Fibroblast of mammary gland (primary cell): ENCODE measurements at regions not wholly inside any gene's neighbourhood (a gene's known extent, or its start where the extent isn't known, plus 50 kb on each side); places are given as distances from the start of the nearest gene placed in this dataset.
"Not testable (repeated sequence)": the region's sequence is repeated elsewhere in the genome, so short reads cannot be mapped to it uniquely, and the experiment has no call there.

Experiments used
- DNase-seq: peaks from one replicate; pipeline ENCODE4 v3.0.0-alpha.2; 2010; ENCODE audit warnings: low read depth
- H3K4me3 ChIP-seq: 2 replicates; pipeline ENCODE4 v1.5.1; 2011; ENCODE audit warnings: low read depth, mild to moderate bottlenecking, low read length, moderate library complexity; ENCODE audit not compliant: control insufficient read depth
- CTCF ChIP-seq: conservative IDR thresholded peaks from 2 replicates; pipeline ENCODE4 v1.5.1; 2011; ENCODE audit warnings: low read depth, low read length, inconsistent platforms; ENCODE audit not compliant: control insufficient read depth, insufficient read depth

- no peak overlapping the region for H3K4me3 ChIP-seq
- no peak for TF ChIP-seq CTCF
- DNase-seq: peak; percentile 19
These were observed 309.6 kb upstream of the CCNH start for GRCh38 chr5:87722286-87722685.

- not testable (repeated sequence) for DNase-seq, H3K4me3 ChIP-seq
These were observed 305.6 kb upstream of the CCNH start for GRCh38 chr5:87718224-87718925.

- DNase-seq: no peak
- no peak for TF ChIP-seq CTCF
- H3K4me3 ChIP-seq: no peak overlapping the region
These were observed 305.0 kb upstream of the CCNH start for GRCh38 chr5:87717761-87718160.

- no peak overlapping the region for H3K4me3 ChIP-seq
- peak; percentile 55 for DNase-seq
- TF ChIP-seq CTCF: no peak
These were observed 293.1 kb upstream of the CCNH start for GRCh38 chr5:87705876-87706275.

GRCh38 chr5:87686975-87687374 lies 274.2 kb upstream of the CCNH start:
- H3K4me3 ChIP-seq: no peak overlapping the region
- TF ChIP-seq CTCF: no peak
- DNase-seq: no peak

GRCh38 chr5:87686018-87686417 lies 273.3 kb upstream of the CCNH start:
- no peak for TF ChIP-seq CTCF
- no peak overlapping the region for H3K4me3 ChIP-seq
- DNase-seq: no peak

GRCh38 chr5:87674235-87674634 lies 261.5 kb upstream of the CCNH start:
- H3K4me3 ChIP-seq: no peak overlapping the region
- DNase-seq: no peak
- no peak for TF ChIP-seq CTCF
